ENCODE measurements at regions not wholly inside any gene's neighbourhood (a gene's known extent, or its start where the extent isn't known, plus 50 kb on each side); places are given as distances from the start of the nearest gene placed in this dataset.

GRCh38 chr7:20991544-20991943 lies 204.9 kb upstream of the SP8 start:
- DNase-seq (ENCODE audit: low read depth, low spot score) (no peak), ATAC-seq (peak; percentile 59; the same call in 1 of the 2 replicates)
- Histone ChIP-seq H3K27me3 (ENCODE audit: insufficient read depth, low read length) (no peaks in the 10 kb centered on the region), H3K4me3 (replicated peaks in 1 of 2; ENCODE audit: low read depth in 1 of 2, low read length in 2 of 2) (no peak overlapping the region), H3K9me3 (ENCODE audit: control insufficient read depth in 1 of 2, insufficient read depth in 1 of 2, low read depth in 1 of 2, low read length in 2 of 2) (no peaks in the 10 kb centered on the region), H3K79me2 (ENCODE audit: insufficient read depth, low read length) (no peaks in the 10 kb centered on the region), H3K4me2 (ENCODE audit: low read length) (no peak overlapping the region), H3K9me2 (ENCODE audit: insufficient read depth) (no peaks in the 10 kb centered on the region), H3K36me3 (ENCODE audit: control insufficient read depth in 1 of 2, insufficient read depth in 2 of 2, low read length in 2 of 2) (no peaks in the 10 kb centered on the region), H3K4me1 (ENCODE audit: control insufficient read depth in 1 of 2, insufficient read depth in 2 of 2, low read length in 2 of 2) (no peaks in the 10 kb centered on the region), H3K9ac (ENCODE audit: low read length) (no peak overlapping the region), H4K20me1 (ENCODE audit: insufficient read depth) (no peaks in the 10 kb centered on the region), H2AFZ (ENCODE audit: low read depth, low read length, poor library complexity, severe bottlenecking) (no peak overlapping the region), H3K27ac (ENCODE audit: low read depth, low read length) (no peak overlapping the region)
- CTCF ChIA-PET = interaction anchor here (1.9 kb wide), 1 partner anchor 262 kb away, joined by 11 read pairs; no protein-coding TSS in a partner anchor
- TF ChIP-seq CTCF (IDR thresholded peaks at IDR 0.05 in 2 of 3, conservative IDR thresholded peaks at IDR 0.05 in 1 of 3; ENCODE audit: borderline replicate concordance in 1 of 3, insufficient read depth in 1 of 3, low read depth in 2 of 3, low read length in 2 of 3) (peak; percentile 37 to 54 (median 48); a peak in 3 of 6 replicates), REST (IDR thresholded peaks at IDR 0.05; ENCODE audit: low read depth) (no peak), RAD21 (IDR thresholded peaks at IDR 0.05; ENCODE audit: low read depth) (peak; percentile 71)
- no TSS peak for BruUV-seq (replicated peaks)
- POLR2A ChIA-PET = no interaction called here
- intact Hi-C loops (cut with micrococcal nuclease) = loop anchor here (1.0 kb wide), 1 partner anchor 263 kb away; no protein-coding TSS in a partner anchor
- RAD21 ChIA-PET (ENCODE audit: low non-redundant PET in 1 of 2, low total read pairs in 2 of 2, uncharacterized antibody in 2 of 2, unreplicated experiment in 2 of 2) = no interaction called here

Data from HCT116 (cell line).